ENCODE measurements at regions not wholly inside any gene's neighbourhood (a gene's known extent, or its start where the extent isn't known, plus 50 kb on each side); places are given as distances from the start of the nearest gene placed in this dataset.

DNA sequence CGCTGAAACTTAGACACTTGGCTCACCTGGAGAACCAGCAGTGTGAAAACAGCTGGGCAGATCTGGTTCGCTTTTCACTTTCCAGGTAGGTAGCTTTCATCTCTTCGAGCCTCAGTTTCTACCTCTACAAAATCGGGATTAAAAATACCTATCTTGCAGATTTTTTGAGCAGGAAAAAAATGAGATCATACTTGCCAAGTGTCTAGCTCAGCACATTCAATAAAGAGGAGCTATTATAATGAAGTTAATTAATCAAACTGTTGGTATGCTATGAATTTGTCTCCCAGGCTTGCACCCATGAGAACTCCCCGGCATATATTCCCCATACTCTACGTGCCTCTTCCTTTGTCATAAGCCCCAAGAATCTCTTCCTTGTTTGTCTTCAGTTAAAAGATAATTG is 158.6 kb upstream of the LDB2 start:
- TF ChIP-seq POLR2AphosphoS5 (IDR thresholded peaks at IDR 0.05; ENCODE audit: low read depth, low read length) (no peak), POLR2A (IDR thresholded peaks at IDR 0.05; ENCODE audit: low read depth, low read length) (no peak)

Data from GM12892 (cell line).